ENCODE measurements at regions not wholly inside any gene's neighbourhood (a gene's known extent, or its start where the extent isn't known, plus 50 kb on each side); places are given as distances from the start of the nearest gene placed in this dataset.

- TF ChIP-seq EP300 (IDR thresholded peaks at IDR 0.05; ENCODE audit: borderline replicate concordance) (no peak), RAD21 (IDR thresholded peaks at IDR 0.05; ENCODE audit: low read depth) (no peak), NFIC (IDR thresholded peaks at IDR 0.05) (no peak), USF1 (IDR thresholded peaks at IDR 0.05) (no peak), CREB1 (IDR thresholded peaks at IDR 0.05; ENCODE audit: low read depth) (no peak)
These were observed 1070.1 kb downstream of the STPG2 start for GRCh38 chr4:97073194-97073593.

Data from Ishikawa (cell line).